Lower leg skin (tissue), 4 donors: ENCODE measurements at regions not wholly inside any gene's neighbourhood (a gene's known extent, or its start where the extent isn't known, plus 50 kb on each side); places are given as distances from the start of the nearest gene placed in this dataset.
A peak's percentile ranks its signal among the peaks of the same experiment; 100 is the strongest.

Source experiments
- DNase-seq, 2 donors: peaks; one replicate each; pipeline ENCODE4 v3.0.0-alpha.2; 2019; ENCODE audit warnings: low spot score in 2 of 2
- H3K4me3 ChIP-seq: fragments of 200-600 bp; sonication (generic); 2 replicates; pipeline ENCODE4 v1.5.1; 2017; ENCODE audit warnings: mild to moderate bottlenecking, low read depth; ENCODE audit not compliant: poor library complexity, severe bottlenecking
- CTCF ChIP-seq, 3 donors: fragments of 450-650 bp; IDR thresholded peaks; one replicate each; pipeline ENCODE4 v1.5.1; 2016; ENCODE audit warnings: antibody characterized with exemption in 3 of 3, mild to moderate bottlenecking in 3 of 3, moderate library complexity in 2 of 3
- POLR2A ChIP-seq, 2 donors: fragments of 450-650 bp; IDR thresholded peaks; one replicate each; pipeline ENCODE4 v1.6.1; 2016 to 2017; ENCODE audit warnings: antibody characterized with exemption in 2 of 2, mild to moderate bottlenecking in 1 of 2, moderate library complexity in 1 of 2
- WGBS, 2 donors: methylation state at CpG; one replicate each; pipeline ENCODE4 v1.1.5; 2018; 5-methylcytosine and 5-hydroxymethylcytosine counted together
- intact Hi-C: fragments of 100-400 bp; cut with DNase I; formaldehyde crosslinking; loops from one replicate; pipeline ENCODE4 v1.15.0; 2023; ENCODE audit warnings: low total_unique reads

GRCh38 chr14:97382616-97383226, 585.5 kb downstream of the VRK1 start:
- 45 to 49% methylated on average over 5 of the region's 5 CpGs for WGBS, 2 donors
- no peak for TF ChIP-seq CTCF (IDR thresholded peaks at IDR 0.05)
- no peak for TF ChIP-seq POLR2A (IDR thresholded peaks at IDR 0.05)
- DNase-seq = no peak
- no peak overlapping the region for H3K4me3 ChIP-seq
- intact Hi-C loops = no loop called here

GRCh38 chr14:97385727-97386126, 588.5 kb downstream of the VRK1 start:
- intact Hi-C loops = no loop called here
- 88 to 91% methylated on average over 3 of the region's 3 CpGs for WGBS, 2 donors
- H3K4me3 ChIP-seq = no peak overlapping the region
- TF ChIP-seq CTCF (IDR thresholded peaks at IDR 0.05) (no peak), POLR2A (IDR thresholded peaks at IDR 0.05) (no peak)
- no peak for DNase-seq

- TF ChIP-seq POLR2A (IDR thresholded peaks at IDR 0.05) (no peak), CTCF (IDR thresholded peaks at IDR 0.05) (no peak)
- intact Hi-C loops = no loop called here
- DNase-seq = no peak
- no peak overlapping the region for H3K4me3 ChIP-seq
- 61 to 68% methylated on average over 9 of the region's 9 CpGs for WGBS, 2 donors
Measured at GRCh38 chr14:97387252-97387874, 590.2 kb downstream of the VRK1 start.

- no peak overlapping the region for H3K4me3 ChIP-seq
- WGBS, 2 donors = 67 to 76% methylated on average over 9 of the region's 9 CpGs
- TF ChIP-seq CTCF (IDR thresholded peaks at IDR 0.05) (no peak), POLR2A (IDR thresholded peaks at IDR 0.05) (no peak)
- intact Hi-C loops = no loop called here
- no peak for DNase-seq
Measured at GRCh38 chr14:97388408-97388807, 591.2 kb downstream of the VRK1 start.

GRCh38 chr14:97390096-97390724, 593.0 kb downstream of the VRK1 start:
- H3K4me3 ChIP-seq = no peak overlapping the region
- 46 to 55% methylated on average over 4 of the region's 4 CpGs for WGBS, 2 donors
- intact Hi-C loops = no loop called here
- DNase-seq = peak in 1 of 2 donors; percentile 42
- TF ChIP-seq POLR2A (IDR thresholded peaks at IDR 0.05) = no peak
- no peak for TF ChIP-seq CTCF (IDR thresholded peaks at IDR 0.05)
